Fibroblast of the conjunctiva (primary cell): ENCODE measurements at regions not wholly inside any gene's neighbourhood (a gene's known extent, or its start where the extent isn't known, plus 50 kb on each side); places are given as distances from the start of the nearest gene placed in this dataset.

Experiments used
- DNase-seq: peaks from one replicate; pipeline ENCODE4 v3.0.0-alpha.2; 2010; ENCODE audit warnings: low read depth

DNA sequence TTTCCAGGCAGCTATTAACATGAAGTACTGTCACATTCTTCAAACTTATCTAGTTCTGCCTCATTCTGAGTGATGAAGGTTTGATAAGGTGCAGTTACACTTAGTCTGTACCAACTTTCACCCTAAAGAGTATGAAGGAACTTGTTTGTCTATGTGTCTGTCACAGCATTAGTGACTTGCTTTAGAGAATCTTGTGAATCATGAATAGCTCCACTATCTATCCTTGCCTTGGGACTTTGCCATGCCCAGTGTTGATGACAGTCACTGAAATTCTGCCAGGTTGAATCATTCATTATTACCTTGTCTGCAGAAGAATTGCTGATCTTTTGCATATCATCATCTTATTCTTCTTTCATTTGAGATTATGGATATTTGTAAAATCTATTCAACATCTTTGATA is 50.9 kb upstream of the A1CF start:
- no peak for DNase-seq

DNA sequence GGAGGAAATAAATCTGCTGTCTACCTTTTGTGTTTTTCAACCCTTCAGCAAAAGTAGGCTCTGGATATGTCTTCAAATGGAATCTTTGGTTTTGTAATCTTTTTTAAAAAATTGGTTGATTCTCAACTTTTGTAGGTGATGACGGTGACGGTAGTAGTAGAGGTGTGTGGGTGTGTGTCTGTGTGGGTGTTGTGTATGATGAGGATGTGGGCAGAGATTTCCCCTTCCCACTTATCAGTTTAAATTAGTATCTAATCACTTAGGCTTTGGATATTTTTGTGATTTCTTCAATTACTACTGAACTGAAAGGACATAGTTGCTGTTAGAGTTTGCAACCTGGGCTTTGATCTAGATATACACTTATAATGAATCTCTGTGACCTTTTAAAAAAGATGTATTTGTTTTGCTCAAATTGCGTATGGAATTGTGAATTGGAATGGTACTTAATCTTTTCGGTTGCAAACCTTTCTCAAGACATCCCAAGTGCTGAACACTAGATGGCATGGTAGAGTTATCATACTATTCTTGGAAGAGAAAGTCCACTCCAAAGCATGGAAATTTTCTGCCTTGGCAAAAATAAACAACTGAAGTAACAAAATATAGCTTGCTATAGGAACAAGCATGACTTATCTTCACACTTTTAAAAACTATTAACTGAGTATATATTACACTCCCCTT is 51.9 kb upstream of the A1CF start:
- peak; percentile 29 for DNase-seq

DNA sequence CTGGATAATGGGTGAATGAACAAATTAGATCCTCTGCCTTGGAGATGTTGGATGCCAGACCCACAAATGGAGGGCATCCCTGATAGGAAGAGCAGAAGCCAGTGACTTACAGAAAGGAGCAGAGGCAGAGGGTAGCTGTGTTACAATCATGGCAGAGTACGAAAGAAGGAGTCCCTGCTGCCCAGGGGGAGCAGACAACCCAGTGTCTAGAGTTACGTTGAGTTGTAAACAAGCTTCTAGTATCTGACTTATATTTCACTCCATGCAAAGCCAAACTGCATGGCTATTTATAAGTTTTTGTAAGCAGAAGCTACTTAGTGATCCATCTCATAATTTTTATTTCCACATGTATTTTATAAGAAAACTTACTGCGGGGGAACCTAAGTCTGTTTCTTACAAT is 56.2 kb upstream of the A1CF start:
- no peak for DNase-seq

DNA sequence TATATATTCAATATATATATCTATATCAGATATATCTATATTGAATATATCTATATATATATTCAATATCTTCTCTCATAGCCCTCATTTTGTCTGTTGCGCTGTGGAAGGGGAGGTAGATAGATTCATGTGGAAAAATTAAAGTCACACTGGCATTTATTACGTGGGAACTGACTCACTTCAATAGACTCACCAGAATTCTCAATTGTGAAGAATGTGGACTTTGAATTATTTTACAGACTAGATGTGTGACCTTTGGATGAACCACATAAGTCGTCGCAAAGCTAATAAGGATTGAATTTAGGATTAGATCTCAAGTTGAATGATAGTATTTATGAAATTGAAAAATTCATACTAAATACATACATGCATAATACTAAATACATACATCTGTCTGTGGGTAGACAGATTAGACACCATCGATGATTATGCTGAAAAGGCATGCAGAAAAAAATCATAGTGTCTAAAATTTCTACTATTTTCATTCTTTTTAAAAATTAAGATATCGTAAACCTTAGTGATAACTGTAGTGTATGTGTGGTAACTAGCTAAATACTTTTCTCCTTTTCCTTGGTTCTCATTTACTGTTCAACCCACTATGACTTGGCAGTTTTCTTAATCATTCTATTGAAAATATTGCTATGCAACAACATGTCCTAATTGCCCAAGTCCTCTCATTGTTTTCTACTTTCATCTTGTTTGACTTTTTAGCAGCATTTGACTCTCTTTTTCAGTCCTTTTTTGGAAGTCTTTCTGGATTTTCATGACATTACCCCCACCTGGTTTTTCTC is 61.8 kb upstream of the A1CF start:
- no peak for DNase-seq

DNA sequence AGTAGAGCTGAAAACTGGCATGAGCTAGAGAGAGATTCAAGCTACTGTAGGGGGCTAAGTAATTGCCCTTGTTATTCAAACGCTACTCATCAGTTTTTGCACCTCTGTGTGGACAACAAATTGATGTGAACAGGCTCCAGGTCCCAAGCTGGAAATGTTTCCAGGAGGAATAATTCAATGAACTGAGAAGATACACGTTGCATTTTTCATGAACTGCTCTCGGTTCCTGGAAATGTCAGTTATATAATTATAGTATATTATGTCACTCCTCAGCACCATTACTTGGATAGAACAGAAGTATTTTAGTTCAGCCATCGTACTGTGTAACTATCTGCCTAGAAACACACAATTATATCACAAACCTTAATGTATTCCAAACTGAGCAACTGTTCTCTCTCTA is 65.9 kb upstream of the A1CF start:
- DNase-seq = no peak

DNA sequence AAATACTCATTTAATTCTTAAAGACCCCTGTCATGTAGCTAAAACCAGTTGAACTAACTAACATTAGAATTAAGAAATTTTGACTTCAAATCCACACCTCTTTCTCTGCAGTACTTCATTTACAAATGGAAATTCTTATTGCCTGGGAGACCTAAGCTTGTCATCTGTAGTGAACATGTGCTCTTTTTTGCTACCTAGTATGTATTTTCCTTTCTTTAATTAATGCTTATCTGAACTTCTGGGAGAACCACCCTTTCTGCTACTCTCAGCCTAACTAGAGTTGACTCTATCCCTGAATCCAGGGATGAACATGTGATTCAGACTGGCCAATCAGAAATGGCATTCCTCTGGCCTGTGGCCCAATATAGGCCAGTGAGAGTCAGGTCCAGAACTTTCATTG is 75.9 kb upstream of the A1CF start:
- no peak for DNase-seq

DNA sequence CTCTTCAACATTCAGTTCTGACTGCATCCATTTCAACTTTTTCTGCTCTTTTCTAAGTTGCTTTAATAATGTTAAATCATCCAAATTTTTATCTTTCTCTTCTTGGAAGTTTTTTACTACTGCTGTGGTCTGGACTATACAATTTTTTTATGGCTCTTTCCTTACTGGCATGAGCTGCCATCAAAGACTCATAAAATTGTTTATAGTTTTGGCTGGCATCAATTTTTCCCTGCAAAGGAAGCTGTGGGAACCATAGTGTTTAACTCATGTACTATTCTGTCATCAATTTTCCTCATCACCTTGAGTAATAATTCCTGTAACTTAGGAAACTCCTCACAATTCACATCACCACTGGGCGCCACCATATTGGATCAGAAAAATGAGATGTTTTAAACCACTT is 77.6 kb upstream of the A1CF start:
- no peak for DNase-seq

DNA sequence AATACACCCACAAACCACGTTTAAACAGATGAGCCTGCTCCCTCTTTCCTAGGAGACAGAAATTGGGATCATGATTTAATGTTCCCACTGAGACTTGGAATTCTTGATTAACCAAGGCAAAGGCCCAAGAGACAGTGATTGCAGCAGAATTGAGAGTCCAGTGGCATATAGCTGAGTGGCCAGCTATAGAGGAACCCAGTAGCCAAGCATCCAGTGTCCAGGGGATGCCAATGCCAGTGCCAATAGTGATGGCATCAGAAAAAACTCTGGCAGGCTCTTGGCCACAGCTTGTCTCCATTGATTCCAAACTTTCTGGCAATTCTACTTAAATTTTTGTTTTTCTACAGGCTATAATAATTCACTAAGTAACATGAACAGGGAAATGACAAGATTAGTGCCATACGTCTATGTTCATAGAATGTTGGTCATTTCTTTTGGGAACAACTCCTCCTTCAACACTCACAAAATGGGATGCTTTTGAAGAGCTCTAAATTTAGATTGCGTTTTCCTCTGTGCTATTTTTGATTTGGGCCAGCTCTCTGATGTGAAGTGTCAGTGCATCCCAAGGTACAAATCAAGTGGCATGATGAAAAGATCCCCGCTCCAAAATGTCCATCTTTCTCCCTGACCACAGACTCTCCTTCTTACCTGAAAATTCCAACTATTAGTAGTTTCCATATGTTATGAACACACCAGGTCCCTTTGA is 83.1 kb upstream of the A1CF start:
- no peak for DNase-seq

DNA sequence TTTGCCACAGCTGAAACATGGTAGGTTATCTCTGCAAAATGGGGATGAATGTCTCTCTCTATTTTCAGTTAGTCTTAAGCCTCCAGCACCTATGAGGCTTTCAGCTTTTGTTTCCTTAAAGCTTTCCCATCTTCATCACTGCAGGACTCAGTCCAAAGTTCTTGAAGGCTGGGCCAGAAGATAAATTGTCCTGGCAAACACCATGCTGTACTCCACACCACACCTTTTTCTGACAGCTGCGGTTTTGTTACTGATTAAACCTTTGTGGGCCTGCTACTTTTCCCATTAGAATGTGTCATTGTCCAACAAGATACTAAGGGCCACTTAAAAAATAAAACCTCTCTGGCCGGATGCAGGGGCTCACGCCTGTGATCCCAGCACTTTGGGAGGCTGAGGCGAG is 87.2 kb upstream of the A1CF start:
- DNase-seq = no peak

DNA sequence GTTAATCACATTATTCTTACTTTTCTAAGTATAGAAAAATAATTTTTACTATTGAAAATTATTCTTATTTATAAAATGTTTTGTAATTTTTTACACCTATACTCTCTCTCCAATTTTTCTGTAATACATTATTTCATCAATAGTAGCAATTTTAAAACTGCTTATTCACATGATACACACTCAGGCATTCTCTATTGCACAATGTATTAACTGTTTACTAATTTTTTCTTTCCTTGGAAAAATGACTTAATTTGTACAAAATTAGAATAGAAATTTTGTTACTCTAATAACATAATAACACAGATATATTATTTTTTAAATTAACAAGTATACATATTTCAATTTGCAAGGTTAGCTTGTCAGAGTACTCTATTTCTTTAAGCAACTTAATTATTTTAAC is 92.9 kb upstream of the PRKG1 start:
- DNase-seq = no peak

DNA sequence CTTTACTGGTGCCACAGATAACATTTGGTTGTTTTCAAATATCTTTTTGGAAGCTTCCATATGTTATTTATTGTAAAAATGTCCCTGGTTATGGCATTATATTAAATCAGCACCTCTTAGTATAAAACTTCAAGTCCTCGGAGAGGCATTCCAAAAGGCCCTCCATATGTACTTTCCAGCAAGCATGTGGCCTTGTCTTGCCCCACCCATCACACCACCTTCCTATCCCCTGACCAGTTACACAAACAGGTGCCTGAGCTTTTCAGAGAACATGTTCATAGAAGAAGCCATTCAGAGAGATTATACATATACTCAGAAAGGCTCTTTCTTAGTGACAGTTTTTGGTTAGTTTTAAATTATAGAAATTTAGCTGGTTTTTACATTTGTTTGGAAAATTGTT is 92.4 kb upstream of the PRKG1 start:
- DNase-seq = no peak

DNA sequence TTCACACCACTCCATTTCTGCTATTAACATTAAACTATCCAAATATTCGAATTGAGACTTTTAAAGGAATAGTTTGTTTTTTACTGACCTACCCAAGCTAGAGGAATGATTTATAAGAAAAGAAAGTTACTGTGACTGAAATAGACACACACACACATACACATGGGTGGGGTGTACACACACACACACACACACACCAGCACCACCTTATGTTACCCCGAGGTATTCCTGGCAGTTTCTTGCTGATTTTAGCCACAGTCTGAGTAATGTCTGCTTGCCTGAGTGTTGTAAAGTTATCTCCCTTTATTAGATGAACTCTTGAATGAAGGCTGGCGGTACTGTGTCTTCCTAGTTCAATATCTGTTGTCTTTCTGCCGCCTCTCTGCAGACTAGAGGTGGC is 91.3 kb upstream of the PRKG1 start:
- DNase-seq = no peak

DNA sequence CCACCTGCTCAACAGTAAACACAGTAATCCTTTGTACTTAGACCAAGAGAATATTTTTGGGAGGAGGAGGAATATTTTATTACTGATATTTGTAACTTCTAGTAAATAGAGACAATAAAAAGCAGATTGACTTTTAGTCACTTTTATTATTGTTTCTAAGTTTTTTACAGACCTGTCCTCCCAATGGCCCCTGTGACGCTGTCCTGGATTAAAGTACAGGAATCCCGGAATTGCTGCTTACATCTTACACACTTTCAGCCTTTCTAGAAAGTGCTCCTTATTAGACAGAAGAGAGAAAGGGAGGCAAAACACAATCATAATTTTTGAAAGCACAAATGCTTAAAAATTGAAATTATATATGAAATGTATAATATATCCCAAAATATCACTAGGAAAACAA is 86.4 kb upstream of the PRKG1 start:
- DNase-seq = no peak

DNA sequence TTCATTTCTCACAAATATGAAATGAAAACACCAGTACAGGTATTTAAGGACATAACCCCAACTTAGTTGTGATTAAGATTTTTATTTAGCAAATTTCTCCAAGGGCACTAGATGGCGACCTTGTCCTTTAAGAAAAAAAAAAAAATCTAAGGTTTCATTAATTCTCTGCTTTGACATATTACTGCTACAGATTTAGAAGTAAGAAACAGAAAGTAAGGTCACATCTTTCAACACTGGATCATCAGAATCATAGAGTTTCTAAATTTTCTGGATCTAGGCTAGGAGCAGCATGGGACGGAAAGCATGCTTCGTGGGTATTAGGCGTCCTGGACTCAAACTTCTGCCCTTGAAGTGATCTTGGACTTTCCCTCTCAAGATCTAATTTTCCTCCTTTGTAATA is 85.5 kb upstream of the PRKG1 start:
- DNase-seq = no peak

DNA sequence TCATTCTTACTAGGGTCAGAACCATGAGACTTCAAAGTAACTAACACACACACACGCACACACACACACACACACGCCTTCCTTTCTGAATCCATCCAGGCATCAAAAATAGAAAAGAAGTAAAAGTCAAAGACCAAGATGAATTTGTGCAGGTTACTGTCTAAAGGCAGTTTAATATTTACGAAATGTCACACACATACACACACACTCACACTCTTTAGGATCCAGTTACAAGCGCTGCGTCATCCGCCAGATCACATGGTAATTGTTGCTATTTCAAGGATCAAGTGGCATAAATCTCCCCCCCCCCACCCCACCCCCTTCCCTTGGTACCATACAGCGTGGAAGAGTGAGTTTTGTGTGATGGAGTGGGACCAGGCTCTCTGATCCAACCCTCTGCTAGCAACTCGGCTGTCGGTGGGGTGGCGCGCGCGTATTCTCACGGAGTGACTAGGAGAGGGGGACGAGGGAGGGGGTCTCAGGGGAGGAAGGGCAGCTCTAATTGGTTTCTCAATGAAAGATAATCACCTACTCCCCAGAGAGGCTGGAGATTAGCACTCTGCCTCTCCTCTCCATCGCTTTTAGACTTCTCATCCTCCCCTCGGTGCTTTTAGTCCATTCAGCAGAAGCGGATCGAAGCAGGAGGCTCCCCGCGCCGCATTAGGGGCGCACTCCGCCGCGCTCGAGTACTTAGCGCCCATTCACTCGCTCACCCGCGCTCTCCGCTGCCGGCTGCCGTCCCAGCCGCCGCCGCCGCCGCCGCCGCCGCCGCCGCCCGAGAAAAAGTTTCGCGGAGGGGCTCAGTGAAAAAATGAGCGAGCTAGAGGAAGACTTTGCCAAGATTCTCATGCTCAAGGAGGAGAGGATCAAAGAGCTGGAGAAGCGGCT is 83.5 kb upstream of the PRKG1 start:
- peak; percentile 49 for DNase-seq

DNA sequence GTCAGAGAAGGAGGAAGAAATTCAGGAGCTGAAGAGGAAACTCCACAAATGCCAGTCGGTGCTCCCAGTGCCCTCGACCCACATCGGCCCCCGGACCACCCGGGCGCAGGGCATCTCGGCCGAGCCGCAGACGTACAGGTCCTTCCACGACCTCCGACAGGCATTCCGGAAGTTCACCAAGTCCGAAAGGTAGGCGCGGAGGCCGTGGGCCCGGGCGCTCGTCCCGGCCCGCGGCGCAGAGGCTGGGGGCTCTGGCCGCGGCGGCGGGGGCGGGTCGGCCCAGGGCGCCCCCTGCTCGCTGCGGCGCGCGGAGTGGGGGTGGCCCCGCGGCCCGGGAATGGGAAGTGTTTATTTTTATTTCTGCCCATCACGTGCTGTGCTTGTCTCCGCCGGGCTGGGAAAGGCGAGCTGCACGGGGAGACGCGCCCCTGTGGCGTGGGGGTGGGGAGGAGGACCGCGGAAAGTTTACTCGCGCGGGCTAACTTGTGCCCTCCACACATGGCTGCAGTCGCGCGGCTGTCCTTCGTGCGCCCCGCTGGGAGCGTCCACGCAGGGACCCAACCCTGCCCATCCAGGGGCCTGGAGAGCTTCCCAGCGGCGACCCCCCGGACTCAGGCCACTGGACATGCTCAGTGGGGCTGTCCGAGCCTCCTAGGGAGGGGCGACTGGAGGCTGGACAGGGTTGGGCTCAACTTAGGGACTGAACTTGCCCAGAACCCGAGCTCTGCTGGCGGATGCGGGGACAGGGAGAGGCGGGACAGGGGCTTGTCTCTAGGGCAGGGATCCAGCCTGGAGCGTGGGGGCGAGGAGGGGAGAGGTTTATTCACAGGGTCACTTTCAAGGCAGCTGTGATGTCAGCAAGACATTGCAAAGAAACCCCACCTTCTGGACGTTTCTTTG is 82.6 kb upstream of the PRKG1 start:
- no peak for DNase-seq

DNA sequence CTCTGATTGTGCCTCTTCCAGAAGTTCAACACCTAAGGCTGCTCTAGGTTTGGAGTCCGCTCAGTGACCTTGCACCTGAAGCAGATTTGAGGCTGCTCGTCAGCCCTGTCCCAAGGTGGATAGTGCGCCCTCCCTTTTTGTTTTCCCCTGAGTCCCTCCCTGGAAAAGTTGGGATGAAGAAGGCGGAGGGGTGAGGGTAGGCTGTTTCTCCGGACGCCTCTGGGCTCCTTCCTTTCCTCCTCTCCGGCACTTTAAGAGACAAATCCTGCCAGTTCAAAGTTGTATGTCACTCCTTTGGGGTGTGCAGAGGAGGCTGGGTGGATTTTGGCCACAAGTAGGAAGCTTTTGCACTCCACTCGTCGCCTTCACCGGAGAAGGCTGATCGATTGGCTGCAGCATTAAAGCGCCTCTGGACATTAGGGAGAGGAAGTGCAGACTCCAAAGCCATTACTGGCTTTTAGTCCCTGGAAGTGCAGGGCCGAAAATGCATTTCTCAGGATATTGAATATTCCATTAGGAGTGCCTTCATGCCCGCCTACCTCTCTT is 81.9 kb upstream of the PRKG1 start:
- no peak for DNase-seq

DNA sequence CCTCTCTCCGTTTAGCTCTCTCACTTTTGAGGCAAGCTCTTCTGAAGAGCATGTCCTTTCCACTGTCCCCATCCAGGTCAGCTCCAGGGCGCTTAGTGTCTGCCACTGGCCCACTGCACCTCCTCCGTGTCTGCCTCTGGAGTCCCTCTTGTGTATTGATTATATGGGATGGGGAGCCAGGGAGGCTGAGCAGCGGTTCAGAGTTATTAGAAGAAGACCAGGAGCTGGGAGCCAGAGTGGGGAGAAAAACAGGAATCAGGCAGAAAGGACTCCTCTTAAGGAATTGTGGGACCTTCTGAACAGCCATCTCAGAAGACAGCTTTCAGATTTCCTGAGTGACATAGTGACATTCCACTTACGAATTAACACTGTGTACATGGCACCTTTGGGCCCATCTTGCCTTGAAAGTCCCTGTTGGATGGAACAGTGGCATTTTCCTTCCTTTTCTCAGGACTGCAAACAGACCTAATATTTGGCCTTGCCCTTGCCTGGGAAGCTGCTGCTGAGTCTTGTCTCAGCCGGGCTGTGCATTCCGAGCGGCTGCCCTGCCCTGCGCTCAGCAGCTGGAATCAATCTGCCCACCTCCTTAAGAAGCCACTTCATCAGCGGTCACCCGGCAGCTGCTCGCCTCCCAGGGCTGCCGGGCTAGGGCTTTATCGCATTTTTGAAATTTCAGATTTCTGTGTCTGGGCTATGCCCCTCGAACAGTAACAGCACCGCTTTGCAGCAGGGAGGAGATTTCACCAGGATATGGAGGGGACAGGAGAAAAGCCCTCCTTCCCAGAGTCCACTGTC is 81.1 kb upstream of the PRKG1 start:
- no peak for DNase-seq

DNA sequence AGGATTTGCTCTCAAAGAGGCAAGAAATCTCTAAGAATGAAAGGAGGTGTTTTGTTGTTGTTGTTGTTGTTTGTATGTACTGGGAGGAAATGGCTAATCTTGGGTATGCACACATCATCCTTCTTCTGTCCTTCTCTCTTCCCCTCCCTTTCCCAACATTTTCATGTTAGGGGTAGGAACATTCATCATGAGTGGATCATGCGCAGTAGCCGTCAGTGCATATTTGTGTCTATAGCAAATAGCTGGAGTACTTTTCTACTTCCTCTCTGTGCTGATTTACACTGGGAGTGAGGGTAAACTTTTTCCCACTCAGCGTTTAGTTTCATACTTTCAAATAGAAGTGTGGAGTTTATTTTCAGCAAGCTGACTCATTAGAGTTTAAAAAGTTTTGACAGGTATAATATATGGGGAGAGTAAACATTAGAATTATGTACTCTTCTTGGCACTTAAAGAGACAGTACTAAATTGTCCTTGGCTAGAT is 80.5 kb upstream of the PRKG1 start:
- DNase-seq = no peak

DNA sequence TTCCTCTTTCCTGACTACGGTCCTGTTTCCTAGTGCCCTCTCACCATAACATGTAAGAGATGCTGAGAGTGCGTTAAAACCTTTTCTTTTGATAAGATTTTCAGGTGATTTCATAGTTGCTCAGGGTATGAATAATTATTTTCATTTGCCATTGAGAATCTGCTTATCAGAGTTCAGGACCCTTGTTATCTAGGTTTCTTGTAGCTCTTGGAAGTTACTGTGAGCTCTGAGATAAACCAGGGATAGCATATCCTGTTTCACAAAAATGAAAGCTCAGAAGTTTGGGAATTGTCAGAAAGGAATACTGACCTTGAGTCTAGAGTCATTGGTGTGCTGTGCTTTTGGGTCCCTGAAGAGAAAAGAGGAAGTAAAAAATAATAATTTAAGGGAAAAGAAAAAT is 76.8 kb upstream of the PRKG1 start:
- DNase-seq = no peak
